Suprapubic skin (tissue), 4 donors: ENCODE measurements at regions not wholly inside any gene's neighbourhood (a gene's known extent, or its start where the extent isn't known, plus 50 kb on each side); places are given as distances from the start of the nearest gene placed in this dataset.
A peak's percentile ranks its signal among the peaks of the same experiment; 100 is the strongest.
"Not testable (repeated sequence)": the region's sequence is repeated elsewhere in the genome, so short reads cannot be mapped to it uniquely, and the experiment has no call there.

Source experiments
- DNase-seq, 2 donors: peaks; one replicate each; pipeline ENCODE4 v3.0.0-alpha.2; 2019; ENCODE audit warnings: low spot score in 2 of 2
- H3K27ac ChIP-seq: fragments of 200-600 bp; sonication (generic); one replicate; pipeline ENCODE4 v1.5.1; 2019
- H3K27me3 ChIP-seq: fragments of 200-600 bp; sonication (generic); one replicate; pipeline ENCODE4 v1.5.1; 2019
- H3K36me3 ChIP-seq: fragments of 200-600 bp; sonication (generic); one replicate; pipeline ENCODE4 v1.5.1; 2019
- H3K4me1 ChIP-seq: fragments of 200-600 bp; sonication (generic); one replicate; pipeline ENCODE4 v1.5.1; 2019
- H3K4me3 ChIP-seq: fragments of 200-600 bp; sonication (generic); one replicate; pipeline ENCODE4 v1.5.1; 2019; ENCODE audit warnings: mild to moderate bottlenecking
- H3K9me3 ChIP-seq: fragments of 200-600 bp; sonication (generic); one replicate; pipeline ENCODE4 v1.5.1; 2019
- EP300 ChIP-seq: sonication (generic); formaldehyde crosslinking; IDR thresholded peaks from one replicate; pipeline ENCODE4 v1.6.1; 2017; ENCODE audit warnings: antibody characterized with exemption
- POLR2A ChIP-seq, 2 donors: fragments of 450-650 bp; IDR thresholded peaks; one replicate each; pipeline ENCODE4 v1.6.1; 2017; ENCODE audit warnings: antibody characterized with exemption in 2 of 2, mild to moderate bottlenecking in 2 of 2, moderate library complexity in 2 of 2
- POLR2AphosphoS5 ChIP-seq, 3 donors: sonication (generic); formaldehyde crosslinking; IDR thresholded peaks; one replicate each; pipeline ENCODE4 v1.6.1; 2017; ENCODE audit warnings: antibody characterized with exemption in 3 of 3
- WGBS: methylation state at CpG from one replicate; pipeline ENCODE4 v1.1.5; 2018; 5-methylcytosine and 5-hydroxymethylcytosine counted together
- TF ChIP-seq, protein P1 (sequence below), 2 donors: fragments of 200-600 bp in 1 of 2; fragments of 450-650 bp in 1 of 2; sonication (generic) in 1 of 2; IDR thresholded peaks; one replicate each; pipeline ENCODE4 v1.5.1; 2016 to 2019; ENCODE audit warnings: antibody characterized with exemption in 2 of 2, mild to moderate bottlenecking in 1 of 2, moderate library complexity in 1 of 2

DNA sequence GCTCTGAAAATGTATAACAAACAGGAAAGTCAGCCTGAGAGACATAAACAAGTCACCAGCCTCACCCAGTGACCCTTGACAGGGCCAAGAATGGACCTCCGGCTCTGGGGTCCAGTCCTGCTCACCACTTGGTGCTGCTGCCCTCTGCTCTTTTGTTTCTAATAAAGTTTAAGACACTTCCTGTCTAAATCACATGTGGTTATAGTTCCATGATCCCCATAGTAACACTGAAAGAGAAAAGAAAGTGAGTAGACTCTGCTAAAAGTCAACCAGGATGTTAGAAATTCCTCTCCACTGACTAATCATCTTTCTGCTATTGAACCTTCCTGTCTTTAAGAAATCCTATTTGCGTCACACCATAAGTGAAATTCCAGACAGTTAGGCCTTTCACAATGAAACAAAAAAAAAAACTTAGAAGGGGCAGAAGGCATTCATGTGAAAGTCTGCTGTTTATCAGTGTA is 179.2 kb upstream of the BET1 start:
- peaks cover 5% of the 10 kb centered on the region for H3K4me1 ChIP-seq
- DNase-seq = no peak
- WGBS = 30% methylated on average over 2 of the region's 2 CpGs
- no peaks in the 10 kb centered on the region for H3K36me3 ChIP-seq
- TF ChIP-seq POLR2AphosphoS5 (IDR thresholded peaks at IDR 0.05) = peak in 2 of 3 donors; percentile 21 to 58
- no peak for TF ChIP-seq EP300
- TF ChIP-seq, protein P1, sequence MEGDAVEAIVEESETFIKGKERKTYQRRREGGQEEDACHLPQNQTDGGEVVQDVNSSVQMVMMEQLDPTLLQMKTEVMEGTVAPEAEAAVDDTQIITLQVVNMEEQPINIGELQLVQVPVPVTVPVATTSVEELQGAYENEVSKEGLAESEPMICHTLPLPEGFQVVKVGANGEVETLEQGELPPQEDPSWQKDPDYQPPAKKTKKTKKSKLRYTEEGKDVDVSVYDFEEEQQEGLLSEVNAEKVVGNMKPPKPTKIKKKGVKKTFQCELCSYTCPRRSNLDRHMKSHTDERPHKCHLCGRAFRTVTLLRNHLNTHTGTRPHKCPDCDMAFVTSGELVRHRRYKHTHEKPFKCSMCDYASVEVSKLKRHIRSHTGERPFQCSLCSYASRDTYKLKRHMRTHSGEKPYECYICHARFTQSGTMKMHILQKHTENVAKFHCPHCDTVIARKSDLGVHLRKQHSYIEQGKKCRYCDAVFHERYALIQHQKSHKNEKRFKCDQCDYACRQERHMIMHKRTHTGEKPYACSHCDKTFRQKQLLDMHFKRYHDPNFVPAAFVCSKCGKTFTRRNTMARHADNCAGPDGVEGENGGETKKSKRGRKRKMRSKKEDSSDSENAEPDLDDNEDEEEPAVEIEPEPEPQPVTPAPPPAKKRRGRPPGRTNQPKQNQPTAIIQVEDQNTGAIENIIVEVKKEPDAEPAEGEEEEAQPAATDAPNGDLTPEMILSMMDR (IDR thresholded peaks at IDR 0.05) = no peak
- no peak overlapping the region for H3K4me3 ChIP-seq
- no peaks in the 10 kb centered on the region for H3K27me3 ChIP-seq
- peak overlapping the region; percentile 43 for H3K27ac ChIP-seq
- no peaks in the 10 kb centered on the region for H3K9me3 ChIP-seq

DNA sequence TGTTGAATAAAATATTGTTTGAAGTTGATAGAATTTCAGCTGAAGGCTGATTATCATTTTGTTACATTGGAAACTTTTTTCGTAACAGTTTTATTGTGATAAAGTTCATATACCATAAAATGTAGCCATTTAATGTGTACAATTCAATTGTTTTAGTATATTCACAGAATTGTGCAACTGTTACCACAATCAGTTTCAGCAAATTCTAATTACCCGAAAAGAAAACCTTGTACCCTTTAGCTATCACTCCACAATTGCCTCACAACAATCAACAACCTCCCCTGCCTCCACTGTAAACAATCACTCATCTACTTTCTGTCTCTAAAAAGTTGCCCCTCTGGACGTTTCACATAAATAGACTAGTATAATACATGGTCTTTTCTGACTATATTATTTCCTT is 179.7 kb upstream of the BET1 start:
- DNase-seq = no peak
- Histone ChIP-seq H3K4me3 (no peak overlapping the region), H3K9me3 (no peaks in the 10 kb centered on the region), H3K27me3 (no peaks in the 10 kb centered on the region), H3K27ac (no peak overlapping the region), H3K36me3 (no peaks in the 10 kb centered on the region), H3K4me1 (peaks cover 5% of the 10 kb centered on the region)
- 78% methylated on average over 3 of the region's 3 CpGs for WGBS
- TF ChIP-seq EP300 (no peak), POLR2AphosphoS5 (IDR thresholded peaks at IDR 0.05) (no peak), POLR2A (IDR thresholded peaks at IDR 0.05) (no peak)
- TF ChIP-seq, protein P1 (IDR thresholded peaks at IDR 0.05) = no peak

DNA sequence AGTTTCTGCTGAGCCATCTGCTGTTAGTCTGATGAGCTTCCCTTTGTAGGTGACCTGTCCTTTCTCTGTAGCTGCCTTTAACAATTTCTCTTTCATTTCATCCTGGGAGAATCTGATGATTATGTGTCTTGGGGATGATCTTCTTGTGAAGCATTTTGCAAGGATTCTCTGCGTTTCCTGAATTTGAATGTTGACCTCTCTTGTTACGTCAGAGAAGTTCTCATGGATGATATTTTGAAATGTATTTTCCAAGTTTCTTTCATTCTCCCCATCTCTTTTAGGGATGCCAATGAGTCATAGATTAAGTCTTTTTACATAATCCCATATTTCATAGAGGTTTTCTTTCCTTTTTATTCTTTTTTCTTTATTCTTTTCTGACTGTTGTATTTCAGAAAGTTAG is 184.2 kb upstream of the BET1 start:
- TF ChIP-seq, protein P1 (IDR thresholded peaks at IDR 0.05) = no peak
- TF ChIP-seq POLR2AphosphoS5 (IDR thresholded peaks at IDR 0.05) (no peak), POLR2A (IDR thresholded peaks at IDR 0.05) (no peak)
- Histone ChIP-seq H3K9me3 (no peaks in the 10 kb centered on the region), H3K27me3 (no peaks in the 10 kb centered on the region), H3K4me3 (no peak overlapping the region), H3K36me3 (no peaks in the 10 kb centered on the region), H3K27ac (no peak overlapping the region), H3K4me1 (peaks cover under 1% of the 10 kb centered on the region)
- no peak for DNase-seq
- WGBS = 94% methylated on average over 2 of the region's 2 CpGs

DNA sequence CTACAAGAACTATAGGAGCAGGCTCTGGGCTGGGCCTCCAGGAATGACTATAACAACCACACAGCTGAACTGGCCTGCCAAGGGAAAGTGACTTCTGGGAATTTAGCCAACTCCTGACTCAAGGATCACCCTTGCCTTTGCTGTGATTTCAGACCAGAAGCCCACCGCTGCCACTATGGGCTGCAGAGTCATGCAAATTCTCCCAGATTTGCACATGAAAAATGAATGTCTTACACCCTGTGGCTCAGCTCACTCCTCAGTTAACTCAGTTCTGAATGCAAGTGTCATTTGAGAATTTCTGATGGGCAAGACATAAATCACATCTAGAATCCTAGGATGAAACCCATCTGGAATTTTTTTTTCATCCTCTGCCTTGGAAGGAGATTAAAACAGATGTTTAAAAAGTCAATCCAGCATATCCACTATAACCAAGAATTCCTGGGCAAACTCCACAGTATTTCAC is 186.5 kb upstream of the BET1 start:
- no peaks in the 10 kb centered on the region for H3K9me3 ChIP-seq
- 0% methylated on average over 1 of the region's 1 CpG for WGBS
- no peak overlapping the region for H3K27ac ChIP-seq
- H3K4me3 ChIP-seq = no peak overlapping the region
- no peak for DNase-seq
- no peak for TF ChIP-seq POLR2A (IDR thresholded peaks at IDR 0.05)
- no peak for TF ChIP-seq EP300
- TF ChIP-seq, protein P1 (IDR thresholded peaks at IDR 0.05) = no peak
- no peak for TF ChIP-seq POLR2AphosphoS5 (IDR thresholded peaks at IDR 0.05)
- no peaks in the 10 kb centered on the region for H3K36me3 ChIP-seq
- H3K4me1 ChIP-seq = no peaks in the 10 kb centered on the region
- H3K27me3 ChIP-seq = no peaks in the 10 kb centered on the region

DNA sequence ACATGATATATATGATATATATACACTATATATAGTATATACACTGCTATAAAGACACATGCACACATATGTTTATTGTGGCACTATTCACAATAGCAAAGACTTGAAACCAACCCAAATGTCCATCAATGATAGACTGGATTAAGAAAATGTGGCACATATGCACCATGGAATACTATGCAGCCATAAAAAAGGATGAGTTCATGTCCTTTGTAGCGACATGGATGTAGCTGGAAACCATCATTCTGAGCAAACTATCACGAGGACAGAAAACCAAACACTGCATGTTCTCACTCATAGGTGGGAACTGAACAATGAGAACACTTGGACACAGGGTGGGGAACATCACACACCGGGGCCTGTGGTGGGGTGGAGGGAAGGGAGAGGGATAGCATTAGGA is 190.3 kb upstream of the BET1 start:
- WGBS = 92% methylated on average over 3 of the region's 3 CpGs
- not testable (repeated sequence) for H3K9me3 ChIP-seq, H3K27me3 ChIP-seq, H3K4me3 ChIP-seq, H3K36me3 ChIP-seq, H3K4me1 ChIP-seq, DNase-seq, H3K27ac ChIP-seq

DNA sequence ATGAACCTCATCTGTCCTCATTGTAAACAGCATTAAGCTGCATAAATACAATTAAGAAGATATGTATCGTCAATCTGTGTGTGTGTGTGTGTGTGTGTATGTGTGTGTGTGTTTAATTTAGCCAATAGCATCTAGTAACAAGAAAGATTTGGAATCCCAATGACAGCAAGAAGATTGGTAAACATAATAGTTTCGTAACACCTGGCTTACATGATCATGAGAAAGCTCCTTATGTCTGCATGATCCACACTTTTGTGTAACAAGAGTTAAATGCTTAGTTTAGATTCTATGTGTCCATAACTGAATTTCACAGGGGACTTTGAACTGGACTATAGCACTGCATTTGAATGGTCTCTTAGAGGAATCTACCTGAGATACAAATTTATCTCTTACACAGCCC is 191.0 kb upstream of the BET1 start:
- 85% methylated on average over 2 of the region's 2 CpGs for WGBS
- H3K27ac ChIP-seq = no peak overlapping the region
- DNase-seq = no peak
- TF ChIP-seq POLR2A (IDR thresholded peaks at IDR 0.05) (no peak), POLR2AphosphoS5 (IDR thresholded peaks at IDR 0.05) (no peak), EP300 (no peak)
- TF ChIP-seq, protein P1 (IDR thresholded peaks at IDR 0.05) = no peak
- H3K27me3 ChIP-seq = no peaks in the 10 kb centered on the region
- H3K36me3 ChIP-seq = no peaks in the 10 kb centered on the region
- no peak overlapping the region for H3K4me3 ChIP-seq
- H3K4me1 ChIP-seq = no peaks in the 10 kb centered on the region
- H3K9me3 ChIP-seq = no peaks in the 10 kb centered on the region
